ENCODE measurements at regions not wholly inside any gene's neighbourhood (a gene's known extent, or its start where the extent isn't known, plus 50 kb on each side); places are given as distances from the start of the nearest gene placed in this dataset.

DNA sequence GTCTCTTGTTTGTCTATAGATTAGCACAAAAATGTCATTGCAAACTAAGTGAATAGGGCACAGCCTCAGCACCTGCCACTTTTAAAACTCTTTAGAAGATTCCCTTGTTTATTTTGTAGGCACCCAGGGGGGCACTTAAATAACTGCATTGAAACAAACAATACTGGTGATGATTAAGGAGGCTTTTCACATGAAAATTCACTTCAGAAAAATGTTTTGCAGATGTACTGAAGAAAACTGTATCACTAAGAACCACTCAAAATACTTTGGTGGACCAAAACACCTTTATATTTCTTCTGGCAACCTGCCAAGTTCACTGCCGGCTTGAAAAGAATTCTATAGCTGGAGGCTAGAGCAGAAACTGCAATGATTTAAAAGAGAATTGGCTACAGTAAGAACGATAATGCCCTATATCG is 281.5 kb downstream of the TOX3 start:
- no peak overlapping the region for H3K4me3 ChIP-seq (ENCODE audit: low read depth, low read length)
- TF ChIP-seq, protein P1, sequence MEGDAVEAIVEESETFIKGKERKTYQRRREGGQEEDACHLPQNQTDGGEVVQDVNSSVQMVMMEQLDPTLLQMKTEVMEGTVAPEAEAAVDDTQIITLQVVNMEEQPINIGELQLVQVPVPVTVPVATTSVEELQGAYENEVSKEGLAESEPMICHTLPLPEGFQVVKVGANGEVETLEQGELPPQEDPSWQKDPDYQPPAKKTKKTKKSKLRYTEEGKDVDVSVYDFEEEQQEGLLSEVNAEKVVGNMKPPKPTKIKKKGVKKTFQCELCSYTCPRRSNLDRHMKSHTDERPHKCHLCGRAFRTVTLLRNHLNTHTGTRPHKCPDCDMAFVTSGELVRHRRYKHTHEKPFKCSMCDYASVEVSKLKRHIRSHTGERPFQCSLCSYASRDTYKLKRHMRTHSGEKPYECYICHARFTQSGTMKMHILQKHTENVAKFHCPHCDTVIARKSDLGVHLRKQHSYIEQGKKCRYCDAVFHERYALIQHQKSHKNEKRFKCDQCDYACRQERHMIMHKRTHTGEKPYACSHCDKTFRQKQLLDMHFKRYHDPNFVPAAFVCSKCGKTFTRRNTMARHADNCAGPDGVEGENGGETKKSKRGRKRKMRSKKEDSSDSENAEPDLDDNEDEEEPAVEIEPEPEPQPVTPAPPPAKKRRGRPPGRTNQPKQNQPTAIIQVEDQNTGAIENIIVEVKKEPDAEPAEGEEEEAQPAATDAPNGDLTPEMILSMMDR (conservative IDR thresholded peaks at IDR 0.05; ENCODE audit: low read depth, low read length) = no peak
- no peak for DNase-seq (ENCODE audit: low read depth)

DNA sequence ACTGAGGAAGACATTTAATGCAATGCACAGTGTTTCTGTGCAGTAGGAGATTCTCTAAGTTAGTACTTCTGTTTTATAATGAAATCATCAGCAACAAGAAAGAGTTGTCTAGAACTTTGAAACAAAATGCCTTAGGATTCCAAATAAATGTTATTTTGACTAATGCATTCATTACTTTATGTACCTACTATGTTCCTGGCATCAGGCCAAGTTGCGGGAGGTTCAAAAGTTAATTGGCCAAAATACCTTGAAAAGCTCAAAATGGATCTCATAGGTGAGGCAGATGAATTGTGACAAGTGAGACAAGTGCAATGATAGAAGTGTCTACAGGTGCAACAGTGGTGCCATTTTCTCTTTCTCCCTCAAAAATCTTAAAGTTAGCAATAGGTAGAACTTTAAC is 289.4 kb downstream of the TOX3 start:
- TF ChIP-seq, protein P1 (conservative IDR thresholded peaks at IDR 0.05; ENCODE audit: low read depth, low read length) = no peak
- no peak overlapping the region for H3K4me3 ChIP-seq (ENCODE audit: low read depth, low read length)
- no peak for DNase-seq (ENCODE audit: low read depth)

DNA sequence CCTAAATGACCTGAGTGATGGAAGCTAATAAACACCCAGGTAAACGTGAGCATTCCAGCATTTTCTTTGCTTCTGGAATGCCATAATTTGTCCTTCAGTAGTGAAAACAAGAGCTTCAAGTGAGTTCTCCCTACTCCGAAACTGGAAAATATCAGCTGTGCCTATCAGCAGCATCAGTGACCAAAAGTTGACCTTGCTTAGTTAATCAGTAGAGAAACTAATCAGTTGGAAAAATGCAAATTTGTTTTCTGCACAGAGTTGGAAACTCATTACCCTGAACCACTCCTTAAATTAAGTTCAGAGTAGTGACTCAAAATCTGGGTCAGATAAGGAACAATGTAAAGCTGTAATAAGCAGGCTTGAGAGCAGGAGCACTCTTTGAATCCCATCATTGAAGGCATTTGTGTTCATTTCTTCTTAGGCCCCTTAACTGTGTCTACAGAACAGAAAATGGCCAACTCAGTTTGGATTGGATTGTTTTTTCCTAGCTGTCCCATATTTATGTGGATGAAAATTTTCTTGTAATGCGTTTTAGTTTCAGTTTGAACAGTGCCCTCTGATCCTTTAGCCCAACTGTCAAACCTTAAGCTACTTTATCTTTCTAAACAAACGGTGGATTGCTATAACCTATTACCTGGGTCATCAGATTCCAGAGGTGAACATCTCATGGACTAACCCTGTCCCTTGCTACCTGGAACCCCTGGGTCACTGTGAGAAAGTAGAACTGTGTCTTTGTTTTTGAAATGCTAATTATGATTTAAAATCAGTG is 290.4 kb downstream of the TOX3 start:
- TF ChIP-seq, protein P1 (conservative IDR thresholded peaks at IDR 0.05; ENCODE audit: low read depth, low read length) = no peak

DNA sequence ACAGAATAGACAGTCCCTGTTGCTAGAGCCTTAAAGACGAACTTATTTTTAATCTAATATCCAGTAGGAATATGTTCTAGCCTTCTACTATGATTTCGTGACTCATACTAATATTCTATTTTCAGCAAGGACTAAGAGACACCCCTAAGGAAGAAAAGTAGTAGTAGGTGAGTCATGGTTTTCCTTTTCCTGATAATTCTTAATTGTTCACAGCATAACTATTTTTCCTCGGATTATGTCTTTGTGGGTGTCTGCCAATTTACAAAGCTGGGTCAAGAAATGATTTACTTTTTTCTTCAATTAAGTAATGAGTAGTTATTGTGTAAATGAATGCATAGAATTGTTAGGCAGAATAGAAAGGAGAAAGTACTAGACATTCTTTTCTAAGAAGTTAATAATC is 292.2 kb downstream of the TOX3 start:
- TF ChIP-seq, protein P1 (conservative IDR thresholded peaks at IDR 0.05; ENCODE audit: low read depth, low read length) = no peak
- peak; percentile 26 for DNase-seq (ENCODE audit: low read depth)
- H3K4me3 ChIP-seq (ENCODE audit: low read depth, low read length) = no peak overlapping the region

More for the DNA sequence above, 290.4 kb downstream of the TOX3 start:
- DNase-seq (ENCODE audit: low read depth) = peak; percentile 22
- no peak overlapping the region for H3K4me3 ChIP-seq (ENCODE audit: low read depth, low read length)

DNA sequence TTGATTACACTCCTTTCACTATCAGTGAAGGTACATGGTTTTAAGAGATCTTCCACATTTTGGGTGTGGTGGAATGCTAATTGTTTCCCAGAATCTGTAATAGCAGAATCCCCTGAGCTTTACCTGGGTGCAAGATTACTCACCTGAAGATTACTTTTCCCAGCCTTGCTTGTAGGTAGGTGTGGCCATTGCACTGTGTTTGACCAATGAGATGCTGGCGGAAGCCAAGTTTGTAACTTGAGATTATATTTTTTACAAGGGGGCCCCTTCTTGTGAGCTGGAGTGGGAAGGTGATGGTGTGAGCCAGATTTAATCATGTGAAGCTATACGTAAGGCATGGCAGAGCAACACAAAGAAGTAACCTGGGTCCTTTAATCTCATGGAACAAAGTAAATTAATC is 294.3 kb downstream of the TOX3 start:
- TF ChIP-seq, protein P1 (conservative IDR thresholded peaks at IDR 0.05; ENCODE audit: low read depth, low read length) = no peak
- H3K4me3 ChIP-seq (ENCODE audit: low read depth, low read length) = no peak overlapping the region
- DNase-seq (ENCODE audit: low read depth) = no peak

DNA sequence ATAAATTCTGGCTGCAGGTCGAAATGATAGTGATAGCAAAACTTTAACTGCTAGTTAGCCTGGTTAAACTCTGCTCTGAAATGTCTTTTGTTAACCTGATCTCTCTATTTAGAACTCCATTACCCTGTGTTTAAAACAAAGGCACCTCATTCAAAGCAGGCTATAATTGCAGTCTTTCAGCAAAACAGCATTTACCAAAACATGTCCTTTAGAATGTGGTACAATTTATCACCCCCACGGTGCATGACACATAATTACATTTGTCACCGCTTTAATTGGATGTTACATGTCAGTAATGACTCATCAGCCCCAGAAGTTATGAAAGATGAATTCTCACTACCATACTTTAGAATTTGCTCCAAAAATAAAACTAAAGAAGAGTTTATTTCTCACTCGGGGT is 295.4 kb downstream of the TOX3 start:
- H3K4me3 ChIP-seq (ENCODE audit: low read depth, low read length) = no peak overlapping the region
- DNase-seq (ENCODE audit: low read depth) = no peak
- TF ChIP-seq, protein P1 (conservative IDR thresholded peaks at IDR 0.05; ENCODE audit: low read depth, low read length) = no peak

DNA sequence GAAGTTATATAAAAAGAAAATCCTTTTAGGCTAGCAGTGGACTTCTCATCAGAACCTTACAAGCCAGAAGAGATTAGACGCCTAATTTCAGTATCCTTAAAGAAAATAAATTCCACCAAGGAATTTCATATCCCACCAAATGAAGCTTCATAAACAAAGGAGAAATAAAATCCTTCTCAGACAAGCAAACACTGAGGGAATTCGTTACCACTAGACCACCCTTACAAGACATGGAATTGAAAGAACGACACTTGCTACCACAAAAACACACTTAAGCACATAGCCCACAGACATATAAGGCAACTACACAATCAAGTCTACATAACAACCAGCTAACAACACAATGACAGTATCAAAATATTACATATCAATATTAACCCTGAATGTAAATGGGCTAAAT is 299.2 kb downstream of the TOX3 start:
- no peak for DNase-seq (ENCODE audit: low read depth)
- TF ChIP-seq, protein P1 (conservative IDR thresholded peaks at IDR 0.05; ENCODE audit: low read depth, low read length) = no peak
- no peak overlapping the region for H3K4me3 ChIP-seq (ENCODE audit: low read depth, low read length)

Measured in epithelial cell of proximal tubule (primary cell).